22Rv1 (cell line): ENCODE measurements at regions not wholly inside any gene's neighbourhood (a gene's known extent, or its start where the extent isn't known, plus 50 kb on each side); places are given as distances from the start of the nearest gene placed in this dataset.

Experiments used
- ZFX ChIP-seq: fragments of 450-650 bp; IDR thresholded peaks from 2 replicates; pipeline ENCODE4 v1.6.1; 2017; ENCODE audit warnings: antibody characterized with exemption, borderline replicate concordance
- TF ChIP-seq, protein P1 (sequence below): fragments of 450-650 bp; IDR thresholded peaks from 2 replicates; pipeline ENCODE4 v1.5.1; 2017; ENCODE audit warnings: mild to moderate bottlenecking

DNA sequence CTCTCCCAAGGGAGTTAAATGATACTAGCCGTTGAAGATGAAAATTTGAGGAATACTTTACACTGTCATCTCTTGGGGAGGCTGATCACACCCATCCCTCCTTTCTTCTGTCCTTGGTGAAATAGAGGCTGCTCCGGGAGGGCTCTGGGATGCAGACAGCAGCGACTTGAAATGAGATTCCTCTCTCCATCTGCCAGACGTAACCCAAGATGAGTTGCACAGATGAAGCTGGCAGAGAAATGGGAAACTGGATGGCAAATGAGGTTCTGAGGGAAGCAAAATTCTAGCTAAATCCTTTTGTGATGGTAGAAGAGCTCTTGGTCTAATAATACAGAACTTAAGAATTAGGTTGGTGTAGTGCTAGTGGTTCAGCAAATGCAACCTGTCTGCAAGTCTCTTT lies 201.4 kb downstream of the AASDH start:
- TF ChIP-seq, protein P1, sequence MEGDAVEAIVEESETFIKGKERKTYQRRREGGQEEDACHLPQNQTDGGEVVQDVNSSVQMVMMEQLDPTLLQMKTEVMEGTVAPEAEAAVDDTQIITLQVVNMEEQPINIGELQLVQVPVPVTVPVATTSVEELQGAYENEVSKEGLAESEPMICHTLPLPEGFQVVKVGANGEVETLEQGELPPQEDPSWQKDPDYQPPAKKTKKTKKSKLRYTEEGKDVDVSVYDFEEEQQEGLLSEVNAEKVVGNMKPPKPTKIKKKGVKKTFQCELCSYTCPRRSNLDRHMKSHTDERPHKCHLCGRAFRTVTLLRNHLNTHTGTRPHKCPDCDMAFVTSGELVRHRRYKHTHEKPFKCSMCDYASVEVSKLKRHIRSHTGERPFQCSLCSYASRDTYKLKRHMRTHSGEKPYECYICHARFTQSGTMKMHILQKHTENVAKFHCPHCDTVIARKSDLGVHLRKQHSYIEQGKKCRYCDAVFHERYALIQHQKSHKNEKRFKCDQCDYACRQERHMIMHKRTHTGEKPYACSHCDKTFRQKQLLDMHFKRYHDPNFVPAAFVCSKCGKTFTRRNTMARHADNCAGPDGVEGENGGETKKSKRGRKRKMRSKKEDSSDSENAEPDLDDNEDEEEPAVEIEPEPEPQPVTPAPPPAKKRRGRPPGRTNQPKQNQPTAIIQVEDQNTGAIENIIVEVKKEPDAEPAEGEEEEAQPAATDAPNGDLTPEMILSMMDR: no peak
- TF ChIP-seq ZFX: no peak
